Testis (tissue), 2 donors: ENCODE measurements at regions not wholly inside any gene's neighbourhood (a gene's known extent, or its start where the extent isn't known, plus 50 kb on each side); places are given as distances from the start of the nearest gene placed in this dataset.

Source experiments
- POLR2A ChIP-seq: fragments of 450-650 bp; IDR thresholded peaks from one replicate; pipeline ENCODE4 v1.6.1; 2017; ENCODE audit warnings: antibody characterized with exemption, mild to moderate bottlenecking, moderate library complexity
- TF ChIP-seq, protein P1 (sequence below), 3 experiments: fragments of 450-650 bp in 2 of 3; fragments of 200-600 bp in 1 of 3; sonication (generic) in 1 of 3; IDR thresholded peaks; one replicate each; pipeline ENCODE4 v1.5.1; 2016 to 2019; ENCODE audit warnings: antibody characterized with exemption in 3 of 3, mild to moderate bottlenecking in 2 of 3, moderate library complexity in 1 of 3

DNA sequence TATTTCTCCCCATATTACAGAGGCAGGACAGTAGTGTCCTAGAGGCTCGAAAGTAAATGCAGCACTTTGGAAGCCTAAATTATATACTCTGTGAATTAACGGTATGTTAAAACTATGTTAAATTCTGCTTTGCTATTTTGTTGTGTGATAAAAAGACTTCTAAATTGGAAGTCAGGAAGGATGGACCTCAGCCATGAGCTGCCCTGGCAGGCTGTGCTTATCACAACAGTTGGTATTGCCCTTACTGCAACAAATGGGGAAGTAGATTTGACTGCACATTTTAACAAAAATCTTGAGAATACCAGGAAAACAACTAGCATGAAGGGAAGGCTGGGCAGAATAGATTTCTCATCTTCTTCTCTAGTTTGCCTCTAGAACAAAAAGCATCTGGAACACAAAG, 706.6 kb downstream of the SI start:
- TF ChIP-seq, protein P1, sequence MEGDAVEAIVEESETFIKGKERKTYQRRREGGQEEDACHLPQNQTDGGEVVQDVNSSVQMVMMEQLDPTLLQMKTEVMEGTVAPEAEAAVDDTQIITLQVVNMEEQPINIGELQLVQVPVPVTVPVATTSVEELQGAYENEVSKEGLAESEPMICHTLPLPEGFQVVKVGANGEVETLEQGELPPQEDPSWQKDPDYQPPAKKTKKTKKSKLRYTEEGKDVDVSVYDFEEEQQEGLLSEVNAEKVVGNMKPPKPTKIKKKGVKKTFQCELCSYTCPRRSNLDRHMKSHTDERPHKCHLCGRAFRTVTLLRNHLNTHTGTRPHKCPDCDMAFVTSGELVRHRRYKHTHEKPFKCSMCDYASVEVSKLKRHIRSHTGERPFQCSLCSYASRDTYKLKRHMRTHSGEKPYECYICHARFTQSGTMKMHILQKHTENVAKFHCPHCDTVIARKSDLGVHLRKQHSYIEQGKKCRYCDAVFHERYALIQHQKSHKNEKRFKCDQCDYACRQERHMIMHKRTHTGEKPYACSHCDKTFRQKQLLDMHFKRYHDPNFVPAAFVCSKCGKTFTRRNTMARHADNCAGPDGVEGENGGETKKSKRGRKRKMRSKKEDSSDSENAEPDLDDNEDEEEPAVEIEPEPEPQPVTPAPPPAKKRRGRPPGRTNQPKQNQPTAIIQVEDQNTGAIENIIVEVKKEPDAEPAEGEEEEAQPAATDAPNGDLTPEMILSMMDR (IDR thresholded peaks at IDR 0.05): no peak
- no peak for TF ChIP-seq POLR2A
